HEK293 (cell line): ENCODE measurements at regions not wholly inside any gene's neighbourhood (a gene's known extent, or its start where the extent isn't known, plus 50 kb on each side); places are given as distances from the start of the nearest gene placed in this dataset.

Source experiments
- ZNF629 ChIP-seq: fragments of 450-650 bp; formaldehyde crosslinking; IDR thresholded peaks from 2 replicates; pipeline ENCODE4 v1.5.1; 2017; ENCODE audit warnings: missing biosample characterization, missing genetic modification characterization
- ZNF785 ChIP-seq: fragments of 450-650 bp; formaldehyde crosslinking; IDR thresholded peaks from 2 replicates; pipeline ENCODE4 v1.5.1; 2016; ENCODE audit warnings: missing biosample characterization, missing genetic modification characterization
- TF ChIP-seq, protein P1 (sequence below): fragments of 450-650 bp; formaldehyde crosslinking; IDR thresholded peaks from 2 replicates; pipeline ENCODE4 v1.5.1; 2016; ENCODE audit warnings: missing biosample characterization, missing genetic modification characterization

DNA sequence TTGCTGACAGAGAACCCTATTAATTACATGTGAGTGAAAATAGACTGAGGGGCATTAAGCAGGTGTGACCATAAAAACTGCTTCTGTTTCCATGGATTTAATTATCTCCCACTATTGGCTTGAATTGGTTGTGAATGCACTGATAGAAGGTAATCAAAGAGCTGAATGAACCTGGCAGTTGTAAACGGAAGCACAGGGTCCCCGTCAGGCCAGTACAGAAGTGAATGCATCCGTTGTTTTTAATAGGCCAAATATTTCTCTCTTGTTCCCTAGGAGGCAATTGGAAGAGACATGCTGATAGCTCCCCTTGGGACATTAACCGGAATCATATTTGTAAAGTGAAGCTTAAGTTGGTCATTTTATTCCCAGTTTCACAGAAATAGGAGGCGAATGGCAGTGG lies 147.0 kb downstream of the CAVIN4 start:
- TF ChIP-seq, protein P1, sequence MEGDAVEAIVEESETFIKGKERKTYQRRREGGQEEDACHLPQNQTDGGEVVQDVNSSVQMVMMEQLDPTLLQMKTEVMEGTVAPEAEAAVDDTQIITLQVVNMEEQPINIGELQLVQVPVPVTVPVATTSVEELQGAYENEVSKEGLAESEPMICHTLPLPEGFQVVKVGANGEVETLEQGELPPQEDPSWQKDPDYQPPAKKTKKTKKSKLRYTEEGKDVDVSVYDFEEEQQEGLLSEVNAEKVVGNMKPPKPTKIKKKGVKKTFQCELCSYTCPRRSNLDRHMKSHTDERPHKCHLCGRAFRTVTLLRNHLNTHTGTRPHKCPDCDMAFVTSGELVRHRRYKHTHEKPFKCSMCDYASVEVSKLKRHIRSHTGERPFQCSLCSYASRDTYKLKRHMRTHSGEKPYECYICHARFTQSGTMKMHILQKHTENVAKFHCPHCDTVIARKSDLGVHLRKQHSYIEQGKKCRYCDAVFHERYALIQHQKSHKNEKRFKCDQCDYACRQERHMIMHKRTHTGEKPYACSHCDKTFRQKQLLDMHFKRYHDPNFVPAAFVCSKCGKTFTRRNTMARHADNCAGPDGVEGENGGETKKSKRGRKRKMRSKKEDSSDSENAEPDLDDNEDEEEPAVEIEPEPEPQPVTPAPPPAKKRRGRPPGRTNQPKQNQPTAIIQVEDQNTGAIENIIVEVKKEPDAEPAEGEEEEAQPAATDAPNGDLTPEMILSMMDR (tag by site-specific recombination): no peak
- TF ChIP-seq ZNF785 (tag by site-specific recombination) (no peak), ZNF629 (tag by site-specific recombination) (no peak)
